ENCODE measurements at regions not wholly inside any gene's neighbourhood (a gene's known extent, or its start where the extent isn't known, plus 50 kb on each side); places are given as distances from the start of the nearest gene placed in this dataset.

GRCh38 chr7:36775676-36776075 lies 51.4 kb upstream of the AOAH start:
- no peak for DNase-seq (ENCODE audit: low spot score)

DNA sequence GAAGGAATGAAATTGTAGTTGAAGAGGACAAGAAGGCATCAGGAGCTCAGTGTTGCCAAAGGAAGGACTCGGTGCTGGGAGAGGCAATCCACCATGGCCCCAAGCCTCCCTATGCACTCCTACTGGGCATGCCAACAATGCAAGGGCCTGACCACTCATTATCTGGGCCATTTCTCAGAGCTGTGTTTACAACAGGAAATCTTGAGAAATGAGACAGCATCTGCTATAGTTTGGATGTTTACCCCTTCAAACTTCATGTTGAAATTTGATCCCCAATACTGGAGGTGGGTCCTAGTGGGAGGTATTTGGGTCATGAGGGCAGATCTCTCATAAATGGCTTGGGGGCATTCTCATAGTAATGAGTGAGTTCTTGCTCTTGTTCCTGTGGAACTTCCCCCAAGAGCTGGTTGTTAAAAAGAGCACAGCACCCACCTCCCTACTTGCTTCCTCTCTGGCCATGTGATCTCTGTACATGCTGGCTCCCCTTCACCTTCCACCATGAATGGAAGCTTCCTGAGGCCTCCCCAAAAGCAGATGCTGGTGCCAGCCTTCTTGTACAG lies 50.8 kb upstream of the AOAH start:
- Histone ChIP-seq H2BK12ac (ENCODE audit: low read length) (no peak overlapping the region), H3K27me3 (ENCODE audit: control insufficient read depth in 3 of 3, insufficient read depth in 3 of 3, low read depth in 1 of 3, low read length in 3 of 3) (no peaks in the 10 kb centered on the region), H3K4ac (ENCODE audit: low read length) (no peak overlapping the region), H2BK15ac (ENCODE audit: low read length) (no peak overlapping the region), H3K36me3 (replicated peaks in 1 of 2; ENCODE audit: control insufficient read depth in 2 of 2, insufficient read depth in 2 of 2, low read length in 2 of 2) (no peaks in the 10 kb centered on the region), H4K91ac (ENCODE audit: low read depth, low read length, poor library complexity) (no peak overlapping the region), H3K14ac (ENCODE audit: low read length) (no peak overlapping the region), H3K18ac (ENCODE audit: low read length) (no peak overlapping the region), H3K9me3 (replicated peaks in 1 of 2; ENCODE audit: control insufficient read depth in 2 of 2, insufficient read depth in 1 of 2, low read depth in 1 of 2, low read length in 2 of 2) (peaks cover 0 to 2% of the 10 kb centered on the region in 2 donors), H2AK5ac (ENCODE audit: low read depth, low read length) (no peak overlapping the region), H4K8ac (ENCODE audit: low read depth, low read length) (no peak overlapping the region), H3K9ac (ENCODE audit: low read depth, low read length, poor library complexity) (no peak overlapping the region), H3K4me1 (ENCODE audit: control insufficient read depth in 2 of 2, insufficient read depth in 1 of 2, low read depth in 1 of 2, low read length in 2 of 2) (peaks cover 0 to 3% of the 10 kb centered on the region in 2 donors), H3K23ac (ENCODE audit: low read depth, low read length, poor library complexity) (no peak overlapping the region), H2AFZ (ENCODE audit: low read length) (no peak overlapping the region), H2BK5ac (ENCODE audit: low read length) (no peak overlapping the region), H3K79me1 (ENCODE audit: low read depth, low read length) (no peaks in the 10 kb centered on the region), H2BK120ac (ENCODE audit: low read depth, low read length) (no peak overlapping the region), H3K27ac (replicated peaks; ENCODE audit: low read length) (no peak overlapping the region), H3K4me2 (ENCODE audit: insufficient read depth, low read length, poor library complexity, severe bottlenecking) (no peak overlapping the region), H3K4me3 (ENCODE audit: low read length in 2 of 2) (no peak overlapping the region)
- DNase-seq (ENCODE audit: low spot score), result no peak
- WGBS, 2 donors (ENCODE audit: extremely low coverage in 2 of 2, insufficient read length in 2 of 2, insufficient replicate concordance in 1 of 2), result no CpG with 5 or more reads among the region's 1 CpG

More at GRCh38 chr7:36775676-36776075, 51.4 kb upstream of the AOAH start:
- H3K18ac ChIP-seq (ENCODE audit: low read length), result no peak overlapping the region
- H3K27me3 ChIP-seq (ENCODE audit: control insufficient read depth in 3 of 3, insufficient read depth in 3 of 3, low read depth in 1 of 3, low read length in 3 of 3), result no peaks in the 10 kb centered on the region
- no peak overlapping the region for H2BK5ac ChIP-seq (ENCODE audit: low read length)
- H2BK15ac ChIP-seq (ENCODE audit: low read length), result no peak overlapping the region
- no peaks in the 10 kb centered on the region for H3K79me1 ChIP-seq (ENCODE audit: low read depth, low read length)
- no peak overlapping the region for H2BK12ac ChIP-seq (ENCODE audit: low read length)
- no CpG with 5 or more reads among the region's 1 CpG for WGBS, 2 donors (ENCODE audit: extremely low coverage in 2 of 2, insufficient read length in 2 of 2, insufficient replicate concordance in 1 of 2)
- no peak overlapping the region for H3K4me3 ChIP-seq (ENCODE audit: low read length in 2 of 2)
- no peak overlapping the region for H3K4ac ChIP-seq (ENCODE audit: low read length)
- no peaks in the 10 kb centered on the region for H3K36me3 ChIP-seq (replicated peaks in 1 of 2; ENCODE audit: control insufficient read depth in 2 of 2, insufficient read depth in 2 of 2, low read length in 2 of 2)
- no peak overlapping the region for H3K27ac ChIP-seq (replicated peaks; ENCODE audit: low read length)
- peaks cover 0 to 2% of the 10 kb centered on the region in 2 donors for H3K9me3 ChIP-seq (replicated peaks in 1 of 2; ENCODE audit: control insufficient read depth in 2 of 2, insufficient read depth in 1 of 2, low read depth in 1 of 2, low read length in 2 of 2)
- H2AK5ac ChIP-seq (ENCODE audit: low read depth, low read length), result no peak overlapping the region
- H4K8ac ChIP-seq (ENCODE audit: low read depth, low read length), result no peak overlapping the region
- no peak overlapping the region for H2AFZ ChIP-seq (ENCODE audit: low read length)
- no peak overlapping the region for H3K9ac ChIP-seq (ENCODE audit: low read depth, low read length, poor library complexity)
- H4K91ac ChIP-seq (ENCODE audit: low read depth, low read length, poor library complexity), result no peak overlapping the region
- no peak overlapping the region for H3K14ac ChIP-seq (ENCODE audit: low read length)
- H2BK120ac ChIP-seq (ENCODE audit: low read depth, low read length), result no peak overlapping the region
- H3K4me1 ChIP-seq (ENCODE audit: control insufficient read depth in 2 of 2, insufficient read depth in 1 of 2, low read depth in 1 of 2, low read length in 2 of 2), result peaks cover 0 to 3% of the 10 kb centered on the region in 2 donors
- H3K23ac ChIP-seq (ENCODE audit: low read depth, low read length, poor library complexity), result no peak overlapping the region
- no peak overlapping the region for H3K4me2 ChIP-seq (ENCODE audit: insufficient read depth, low read length, poor library complexity, severe bottlenecking)
